ENCODE measurements at regions not wholly inside any gene's neighbourhood (a gene's known extent, or its start where the extent isn't known, plus 50 kb on each side); places are given as distances from the start of the nearest gene placed in this dataset.

GRCh38 chr16:65905331-65905730 lies 461.2 kb upstream of the CDH5 start:
- TF ChIP-seq GATA2 (IDR thresholded peaks at IDR 0.05; ENCODE audit: low read depth, low read length) (no peak), GATA3 (IDR thresholded peaks at IDR 0.05; ENCODE audit: low read depth, low read length) (no peak)
